SK-N-DZ (cell line): ENCODE measurements at regions not wholly inside any gene's neighbourhood (a gene's known extent, or its start where the extent isn't known, plus 50 kb on each side); places are given as distances from the start of the nearest gene placed in this dataset.
"Not testable (repeated sequence)": the region's sequence is repeated elsewhere in the genome, so short reads cannot be mapped to it uniquely, and the experiment has no call there.

ENCODE experiments used
- DNase-seq: peaks from one replicate; pipeline ENCODE4 v3.0.0-alpha.2; 2015; ENCODE audit warnings: low spot score

GRCh38 chr12:54105809-54106208 is 52.2 kb downstream of the HOXC4 start:
- not testable (repeated sequence) for DNase-seq

- not testable (repeated sequence) for DNase-seq
These were observed 52.6 kb downstream of the HOXC4 start for GRCh38 chr12:54106252-54106651.

GRCh38 chr12:54106803-54107579 is 53.4 kb downstream of the HOXC4 start:
- not testable (repeated sequence) for DNase-seq

- DNase-seq, result not testable (repeated sequence)
These were observed 58.7 kb downstream of the HOXC4 start for GRCh38 chr12:54112336-54112735.

DNA sequence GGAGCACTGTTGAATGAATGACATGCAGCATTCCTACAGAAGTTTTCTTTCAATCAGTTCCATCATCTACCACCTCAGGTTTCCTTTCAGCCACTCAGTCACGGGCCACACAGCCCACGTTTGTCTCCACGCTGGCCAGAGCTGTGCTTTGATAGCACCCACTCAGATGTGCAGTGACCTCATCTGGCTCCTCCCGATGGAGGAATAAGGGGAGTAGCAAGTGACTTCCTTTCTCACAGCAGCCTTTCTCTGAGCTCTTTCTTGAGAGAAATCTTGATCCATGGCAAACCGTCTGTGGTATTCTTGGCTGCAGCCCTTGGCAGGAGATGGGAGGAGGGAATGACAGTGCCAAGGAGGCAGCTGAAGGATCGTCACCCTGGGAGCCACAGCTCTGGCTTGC is 62.4 kb downstream of the HOXC4 start:
- not testable (repeated sequence) for DNase-seq

GRCh38 chr12:54117392-54117791 is 63.8 kb downstream of the HOXC4 start:
- DNase-seq, result peak; percentile 87

GRCh38 chr12:54119082-54119481 is 65.4 kb downstream of the HOXC4 start:
- not testable (repeated sequence) for DNase-seq

- not testable (repeated sequence) for DNase-seq
These were observed 64.8 kb downstream of the SMUG1 start for GRCh38 chr12:54123981-54124380.

- not testable (repeated sequence) for DNase-seq
These were observed 63.1 kb downstream of the SMUG1 start for GRCh38 chr12:54125708-54126028.

- no peak for DNase-seq
These were observed 62.6 kb downstream of the SMUG1 start for GRCh38 chr12:54126029-54126695.

GRCh38 chr12:54126696-54127537 is 61.9 kb downstream of the SMUG1 start:
- no peak for DNase-seq

DNA sequence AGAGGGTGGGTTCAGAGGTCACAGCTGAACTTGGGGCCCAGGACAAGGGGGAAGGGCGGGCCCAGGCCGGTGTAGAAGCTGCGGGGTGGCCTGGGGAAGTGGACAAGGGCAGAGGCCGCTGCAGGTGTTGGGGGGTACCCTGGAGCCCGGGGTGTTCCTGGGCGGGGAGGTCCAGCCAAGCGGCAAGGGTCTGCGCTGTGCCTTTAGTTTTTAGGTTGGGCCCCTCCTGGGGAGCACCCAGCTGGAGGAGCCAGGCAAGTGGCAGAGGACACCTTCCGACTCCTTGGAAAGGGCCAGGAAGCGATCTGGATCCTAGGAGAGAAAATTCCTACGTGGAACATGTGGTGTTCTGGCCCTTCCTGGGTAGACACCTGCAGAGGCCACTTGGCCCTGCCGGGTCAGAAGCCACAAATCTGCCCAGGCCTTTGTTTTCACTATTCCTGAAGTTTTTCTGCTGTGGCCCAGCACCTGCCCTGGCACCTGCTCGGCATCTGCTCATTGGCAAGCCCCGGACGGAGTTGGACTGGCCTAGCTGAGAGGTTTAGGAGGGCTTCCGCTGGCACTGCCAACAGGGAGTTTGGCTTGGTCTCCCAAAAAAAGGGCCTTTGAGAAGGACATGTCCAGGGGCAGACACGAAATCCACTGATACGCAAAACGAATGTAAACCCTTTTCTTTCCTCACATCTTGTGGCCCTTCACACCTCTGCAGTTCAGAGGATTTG is 61.1 kb downstream of the SMUG1 start:
- no peak for DNase-seq

- no peak for DNase-seq
These were observed 60.4 kb downstream of the SMUG1 start for GRCh38 chr12:54128416-54128815.

GRCh38 chr12:54129028-54129903 is 59.5 kb downstream of the SMUG1 start:
- no peak for DNase-seq
